Activated CD4-positive, alpha-beta T cell treated with anti-CD3 and anti-CD28 coated beads, Interleukin-10, Interleukin-2, amounts not matched to agents 100 ng/mL and 50 ng/mL, durations not matched to agents 16 hours and 8 hours (primary cell): ENCODE measurements at regions not wholly inside any gene's neighbourhood (a gene's known extent, or its start where the extent isn't known, plus 50 kb on each side); places are given as distances from the start of the nearest gene placed in this dataset.
"Not testable (repeated sequence)": the region's sequence is repeated elsewhere in the genome, so short reads cannot be mapped to it uniquely, and the experiment has no call there.

Source experiments
- DNase-seq: peaks from one replicate; pipeline ENCODE4 v3.0.0-alpha.2; 2020

DNA sequence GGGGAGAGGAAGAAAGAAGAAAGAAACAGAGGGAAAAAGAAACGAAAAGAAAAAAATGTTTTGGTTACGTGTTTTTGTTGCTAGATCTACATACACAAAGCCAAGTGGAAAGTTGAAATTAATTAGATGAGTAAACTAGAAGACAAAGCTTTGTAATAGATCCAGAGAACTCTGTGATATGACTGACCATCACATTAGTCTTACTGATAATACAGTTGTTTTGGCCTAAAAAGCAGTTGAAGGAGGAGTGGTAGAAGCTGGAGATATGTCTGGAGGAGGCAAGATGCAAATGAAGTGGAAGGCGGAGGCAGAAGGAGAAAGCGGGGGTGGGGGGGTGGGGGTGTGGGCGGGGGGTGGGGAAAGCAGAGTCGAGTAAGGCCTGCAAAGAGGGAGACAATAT is 500.1 kb upstream of the ID4 start:
- DNase-seq = no peak

DNA sequence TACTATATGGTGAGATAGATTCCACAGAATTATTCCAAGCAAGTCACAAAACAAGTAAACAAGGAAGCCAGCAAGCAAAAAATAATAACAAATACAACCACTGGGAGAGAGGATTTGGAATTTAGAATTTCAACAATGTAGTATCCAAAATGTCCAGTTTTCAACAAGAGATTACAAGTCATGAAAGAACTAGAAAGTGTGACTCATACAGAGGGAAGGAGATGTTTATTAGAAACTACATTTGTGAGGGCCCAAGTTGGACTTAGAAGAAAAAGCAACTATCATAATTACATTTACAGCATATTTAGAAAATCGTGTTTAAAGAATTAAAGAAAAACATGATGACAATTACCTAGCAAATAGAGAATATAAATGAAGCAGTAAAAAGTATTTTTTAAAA is 494.6 kb upstream of the ID4 start:
- DNase-seq = no peak

- no peak for DNase-seq
These were observed 487.7 kb upstream of the ID4 start for GRCh38 chr6:19349429-19349828.

DNA sequence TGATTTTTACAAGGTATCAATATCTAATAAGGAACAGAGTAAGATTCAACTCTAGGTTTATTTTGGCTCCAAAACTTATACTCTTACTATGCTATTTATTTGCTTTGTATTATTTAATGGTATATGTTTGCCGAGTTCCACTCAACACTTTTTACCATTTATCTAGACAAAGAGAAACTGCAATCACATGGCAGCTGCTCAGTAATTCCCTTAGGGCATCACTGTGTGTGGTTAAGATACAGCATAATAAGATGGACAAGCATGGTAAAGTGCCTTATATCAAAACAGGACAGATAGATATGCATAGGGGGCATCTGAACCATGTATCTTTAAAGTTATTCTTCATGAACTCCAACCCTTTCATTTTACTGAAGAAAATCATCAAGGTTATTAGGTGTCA is 483.0 kb upstream of the ID4 start:
- DNase-seq = no peak

- DNase-seq = no peak
These were observed 480.5 kb upstream of the ID4 start for GRCh38 chr6:19356692-19357091.

- no peak for DNase-seq
These were observed 474.8 kb upstream of the ID4 start for GRCh38 chr6:19362396-19362795.

- no peak for DNase-seq
These were observed 468.7 kb upstream of the ID4 start for GRCh38 chr6:19368511-19368910.

DNA sequence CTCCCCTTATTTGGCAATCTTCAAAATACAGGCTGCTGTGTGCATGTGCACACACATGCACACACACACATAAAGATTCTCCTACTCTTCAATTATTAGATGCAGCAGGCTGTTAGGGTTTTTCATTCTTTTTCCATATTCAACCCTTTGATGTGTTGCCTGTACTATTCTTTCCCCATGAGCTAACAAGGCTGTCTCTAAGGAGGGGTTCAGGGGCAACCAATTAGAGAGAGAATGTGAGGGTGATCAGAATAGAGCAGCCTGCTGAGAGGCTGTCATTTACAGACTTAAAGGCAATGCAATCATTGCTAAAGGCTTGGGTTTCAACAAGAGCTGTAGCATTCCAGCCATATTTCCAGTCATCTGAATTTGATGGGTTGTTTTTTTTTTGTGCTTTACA is 467.4 kb upstream of the ID4 start:
- no peak for DNase-seq

- no peak for DNase-seq
These were observed 466.3 kb upstream of the ID4 start for GRCh38 chr6:19370831-19371230.

DNA sequence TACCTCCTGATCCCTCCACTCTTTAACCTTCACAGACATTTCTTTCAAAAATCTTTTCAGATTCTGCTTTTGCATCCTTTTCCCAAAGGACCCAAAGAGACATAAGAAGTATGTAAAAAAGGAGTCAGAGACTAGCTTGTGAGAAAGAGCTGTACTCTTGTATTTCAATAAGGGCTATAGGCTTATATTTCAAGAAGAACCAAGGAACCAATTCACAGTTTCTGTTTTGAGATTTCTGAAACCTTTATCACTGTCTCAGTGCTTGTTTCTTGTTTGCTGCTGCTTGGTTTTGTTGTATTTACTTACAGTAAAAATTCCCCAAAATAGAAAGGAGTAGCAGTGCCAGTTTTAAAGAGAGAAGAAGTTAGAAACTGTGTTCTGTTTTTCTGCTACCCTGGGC is 461.6 kb upstream of the ID4 start:
- no peak for DNase-seq

DNA sequence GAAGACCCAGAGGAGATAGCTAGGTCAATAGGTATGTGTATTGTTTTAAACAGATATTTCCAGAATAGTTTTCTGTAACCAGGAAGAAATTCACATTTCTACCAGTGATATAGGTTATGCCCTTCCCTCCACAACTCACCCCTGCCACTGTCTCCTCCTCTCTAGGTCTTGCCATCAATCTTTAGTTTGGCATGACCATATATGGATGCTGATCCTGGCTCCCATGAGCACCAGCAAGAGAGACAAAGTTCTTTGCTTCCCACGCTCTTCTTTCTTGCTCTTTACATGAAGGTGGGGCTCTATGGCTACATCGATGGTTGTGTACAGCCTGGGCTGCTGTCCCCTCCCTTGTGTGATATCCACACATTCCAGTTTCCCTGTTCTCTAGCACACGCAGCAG is 459.4 kb upstream of the ID4 start:
- DNase-seq = no peak

GRCh38 chr6:19380293-19380692 is 456.9 kb upstream of the ID4 start:
- no peak for DNase-seq

DNA sequence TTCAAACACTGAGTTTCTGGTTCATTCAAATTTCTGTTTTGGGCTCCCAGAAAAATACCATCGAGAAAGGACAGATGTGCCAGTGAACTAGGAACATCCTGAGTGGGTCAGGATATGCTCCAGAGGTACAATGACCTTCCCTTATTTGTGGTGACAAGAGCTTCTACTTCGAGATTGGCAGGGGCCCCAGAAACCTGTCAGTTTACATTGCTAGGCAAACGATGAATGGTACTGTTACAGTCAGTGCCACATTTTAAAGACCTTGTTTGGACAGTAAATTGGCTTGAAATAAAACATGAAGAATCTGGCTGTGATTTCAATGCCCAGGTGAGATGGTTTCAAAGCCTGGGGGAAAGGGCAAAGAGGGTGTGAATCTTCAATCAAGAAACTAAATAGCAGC is 454.5 kb upstream of the ID4 start:
- no peak for DNase-seq

- DNase-seq = no peak
These were observed 445.2 kb upstream of the ID4 start for GRCh38 chr6:19391926-19392325.

DNA sequence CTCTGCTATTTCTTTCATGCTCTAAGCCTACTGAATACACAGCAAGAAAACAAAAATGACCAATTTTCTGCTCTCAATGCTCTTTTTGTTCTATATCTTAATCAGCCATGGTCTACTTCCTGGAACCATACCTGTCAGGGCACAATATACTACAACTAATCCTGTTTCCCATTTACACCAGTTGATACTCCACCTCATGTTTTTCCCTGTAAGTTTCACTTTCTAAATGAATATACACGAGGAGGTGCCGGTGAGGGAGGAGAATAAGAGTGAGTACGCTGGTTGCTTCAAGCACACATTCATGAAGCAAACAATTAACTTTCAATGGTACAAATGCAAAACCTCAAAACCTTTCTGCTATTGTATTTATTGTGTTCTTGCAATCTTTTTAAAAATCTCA is 443.1 kb upstream of the ID4 start:
- DNase-seq = no peak

DNA sequence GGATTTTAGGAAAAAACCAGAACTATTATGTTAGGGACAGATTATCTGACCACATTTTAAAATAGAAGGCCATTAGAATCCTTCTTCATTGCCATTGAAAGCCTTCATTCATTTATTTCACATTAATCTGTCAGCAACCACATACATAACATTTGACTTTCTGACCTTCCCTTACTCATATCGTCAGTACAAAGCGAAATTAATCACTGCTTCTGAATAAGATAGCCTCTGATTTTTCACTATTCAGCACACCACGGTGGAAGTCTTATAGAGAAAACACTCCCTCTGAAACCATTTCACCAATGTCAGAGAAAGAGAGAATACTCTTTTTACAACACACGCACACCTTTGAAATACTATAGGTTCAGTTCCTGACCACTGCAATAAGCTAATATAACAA is 442.5 kb upstream of the ID4 start:
- no peak for DNase-seq

GRCh38 chr6:19395316-19395715 is 441.9 kb upstream of the ID4 start:
- no peak for DNase-seq

- DNase-seq = no peak
These were observed 437.8 kb upstream of the ID4 start for GRCh38 chr6:19399406-19399805.

DNA sequence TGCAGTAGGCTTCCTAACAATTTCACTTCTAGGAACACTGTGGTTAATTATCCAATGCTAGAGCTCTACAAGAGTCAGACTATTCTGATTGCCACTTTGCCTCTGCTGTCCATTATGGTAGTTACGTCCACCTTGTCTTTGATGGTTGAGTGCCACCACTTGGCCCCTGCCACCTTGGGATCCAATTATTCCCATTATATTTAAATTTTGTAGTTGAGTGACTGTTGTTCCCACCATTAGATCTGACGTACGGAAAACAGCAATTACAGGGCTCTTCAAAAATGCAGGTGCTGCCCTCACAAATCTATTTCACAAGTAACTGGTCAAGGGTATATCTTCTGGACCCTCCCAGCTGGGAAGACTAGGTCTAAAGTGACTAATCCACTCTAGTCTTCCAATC is 432.3 kb upstream of the ID4 start:
- DNase-seq = not testable (repeated sequence)

DNA sequence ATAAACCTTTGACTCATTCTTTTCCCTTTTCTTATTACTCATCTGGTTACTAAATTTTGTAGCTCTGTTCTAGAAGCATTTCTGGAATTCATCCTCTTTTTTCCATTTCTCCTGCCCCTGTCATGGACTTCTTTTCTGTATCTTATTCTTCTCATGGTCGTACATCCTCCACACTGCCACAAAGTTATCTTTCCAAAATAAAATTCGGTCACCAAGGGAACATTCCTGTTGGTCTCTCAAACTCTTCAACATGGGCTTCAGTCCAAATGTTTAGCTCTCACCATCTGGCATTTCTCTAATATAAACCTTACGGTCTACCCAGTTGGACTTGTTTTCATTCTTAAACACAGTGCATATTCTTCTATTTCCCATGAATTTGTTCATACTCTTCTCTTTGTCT is 428.8 kb upstream of the ID4 start:
- DNase-seq = no peak

DNA sequence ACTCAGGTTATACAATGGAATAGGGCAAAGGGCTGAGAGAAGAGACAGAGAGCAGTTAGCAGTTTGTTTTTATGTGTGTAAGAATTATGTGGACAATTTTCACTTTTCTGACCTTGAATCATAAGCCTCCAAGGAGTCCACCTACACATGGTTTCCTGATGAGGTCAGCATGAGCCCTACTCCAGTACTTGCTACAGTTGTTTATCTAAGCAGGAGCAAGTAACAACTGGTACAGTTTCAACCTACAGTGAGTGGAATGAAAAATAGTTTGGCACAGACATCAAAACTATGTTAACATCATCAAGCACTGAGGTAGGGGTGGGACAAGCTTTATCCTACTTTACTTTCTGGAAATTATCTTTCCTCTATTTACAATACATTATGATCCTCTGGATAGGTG is 426.7 kb upstream of the ID4 start:
- no peak for DNase-seq

- no peak for DNase-seq
These were observed 423.8 kb upstream of the ID4 start for GRCh38 chr6:19413323-19413722.

DNA sequence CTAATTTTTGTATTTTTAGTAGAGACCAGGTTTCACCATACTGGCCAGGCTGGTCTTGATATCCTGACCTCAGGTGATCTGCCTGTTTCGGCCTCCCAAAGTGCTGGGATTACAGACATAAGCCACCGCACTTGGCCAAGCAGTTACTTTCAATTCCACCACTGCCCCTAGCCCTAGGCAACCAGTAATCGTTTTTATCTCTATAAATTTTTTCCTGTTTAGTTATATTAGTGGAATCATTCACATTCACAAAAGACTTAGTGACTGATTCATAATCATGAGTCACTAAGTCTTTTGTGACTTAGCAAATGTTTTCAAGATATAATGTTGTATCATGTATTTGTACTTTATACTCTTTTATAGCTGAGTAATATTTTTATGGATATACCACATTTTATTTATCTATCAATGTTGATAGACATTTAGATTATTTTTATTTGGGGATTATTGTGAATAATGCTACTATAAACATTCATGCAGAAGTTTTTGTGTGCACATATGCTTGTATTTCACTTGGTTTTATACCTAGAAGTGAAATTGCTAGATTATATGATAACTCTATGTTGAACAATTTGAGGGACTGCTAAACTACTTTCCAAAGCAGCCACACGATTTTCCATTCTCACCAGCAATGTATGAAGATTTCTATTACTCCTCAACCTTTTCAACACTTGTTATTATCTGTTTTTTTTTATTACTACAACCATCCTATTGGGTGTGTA is 421.4 kb upstream of the ID4 start:
- DNase-seq = no peak

- DNase-seq = no peak
These were observed 420.4 kb upstream of the ID4 start for GRCh38 chr6:19416811-19417210.

DNA sequence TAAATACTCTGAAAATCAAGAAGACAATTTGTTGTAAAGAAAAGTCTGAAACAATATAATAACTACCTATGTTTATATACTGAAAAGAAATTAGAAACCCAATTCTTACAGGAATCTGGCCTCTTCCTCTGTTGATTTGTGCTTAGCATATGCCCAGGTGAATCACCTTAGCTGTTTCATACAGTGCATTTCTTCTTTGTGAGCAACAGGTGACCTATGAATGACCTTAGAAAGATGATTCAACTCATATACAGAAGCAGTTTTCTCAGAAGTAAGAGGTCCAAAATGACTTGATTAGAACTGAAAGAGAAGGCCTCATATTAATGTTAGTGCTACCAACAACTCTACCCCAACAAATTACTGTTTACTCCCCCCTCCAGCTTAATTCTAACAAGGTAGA is 419.5 kb upstream of the ID4 start:
- no peak for DNase-seq

- DNase-seq = no peak
These were observed 412.3 kb upstream of the ID4 start for GRCh38 chr6:19424853-19425252.
